K562 (cell line): ENCODE measurements at regions not wholly inside any gene's neighbourhood (a gene's known extent, or its start where the extent isn't known, plus 50 kb on each side); places are given as distances from the start of the nearest gene placed in this dataset.

Source experiments
- MAZ ChIP-seq, 2 experiments: fragments of 450-650 bp in 1 of 2; sonication (generic) in 1 of 2; formaldehyde crosslinking; IDR thresholded peaks in 1 of 2; conservative IDR thresholded peaks in 1 of 2; 2 replicates each; pipeline versions ENCODE4 v1.4.0 to v1.5.0; 2020; ENCODE audit warnings: mild to moderate bottlenecking in 1 of 2, missing genetic modification reagents in 1 of 2
- SPI1 ChIP-seq: IDR thresholded peaks from 2 replicates; pipeline ENCODE4 v1.6.1; 2011; ENCODE audit warnings: low read depth, low read length, control low read depth, borderline replicate concordance
- ZNF79 ChIP-seq: fragments of 250-450 bp; sonication (Bioruptor Pico); IDR thresholded peaks from 2 replicates; pipeline ENCODE4 v1.4.0; 2020; ENCODE audit warnings: low read depth, mild to moderate bottlenecking, moderate library complexity
- TF ChIP-seq, protein P1 (sequence below): fragments of 450-650 bp; formaldehyde crosslinking; IDR thresholded peaks from 2 replicates; pipeline ENCODE4 v1.4.0; 2020; ENCODE audit warnings: mild to moderate bottlenecking, moderate library complexity
- TF ChIP-seq, protein P2 (sequence below): fragments of 200-400 bp; formaldehyde crosslinking; IDR thresholded peaks from 2 replicates; pipeline ENCODE4 v1.6.1; 2017; ENCODE audit warnings: mild to moderate bottlenecking, low read depth, low read length, moderate library complexity
- TF ChIP-seq, protein P3 (sequence below): sonication (generic); formaldehyde crosslinking; IDR thresholded peaks from 2 replicates; pipeline ENCODE4 v1.8.1; 2023; ENCODE audit warnings: mild to moderate bottlenecking, missing genetic modification reagents
- TF ChIP-seq, protein P4 (sequence below): fragments of 450-650 bp; formaldehyde crosslinking; IDR thresholded peaks from 2 replicates; pipeline ENCODE4 v1.4.0; 2020; ENCODE audit warnings: mild to moderate bottlenecking, moderate library complexity
- TF ChIP-seq, protein P5 (sequence below): fragments of 450-650 bp; IDR thresholded peaks from 2 replicates; pipeline ENCODE4 v1.6.1; 2017; ENCODE audit warnings: mild to moderate bottlenecking, moderate library complexity

DNA sequence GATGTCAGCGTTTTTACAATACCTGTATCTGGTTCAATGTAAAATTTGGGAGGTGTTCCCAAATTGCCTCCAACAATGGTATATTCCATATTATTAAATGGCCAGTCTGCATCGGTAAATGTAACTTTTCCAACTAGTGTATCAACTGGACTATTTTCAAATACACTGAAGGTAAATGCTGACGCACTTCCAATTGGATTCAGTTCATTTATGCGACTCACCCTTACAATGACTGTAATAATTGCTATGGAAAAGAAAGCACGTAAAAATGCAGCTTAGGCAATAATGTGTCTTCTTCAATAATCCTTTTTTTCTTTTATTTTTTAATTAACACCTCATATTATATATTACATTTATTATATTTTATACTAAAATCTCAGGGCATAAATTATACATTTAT lies 209.1 kb downstream of the HGF start (continued):
- TF ChIP-seq, protein P1, sequence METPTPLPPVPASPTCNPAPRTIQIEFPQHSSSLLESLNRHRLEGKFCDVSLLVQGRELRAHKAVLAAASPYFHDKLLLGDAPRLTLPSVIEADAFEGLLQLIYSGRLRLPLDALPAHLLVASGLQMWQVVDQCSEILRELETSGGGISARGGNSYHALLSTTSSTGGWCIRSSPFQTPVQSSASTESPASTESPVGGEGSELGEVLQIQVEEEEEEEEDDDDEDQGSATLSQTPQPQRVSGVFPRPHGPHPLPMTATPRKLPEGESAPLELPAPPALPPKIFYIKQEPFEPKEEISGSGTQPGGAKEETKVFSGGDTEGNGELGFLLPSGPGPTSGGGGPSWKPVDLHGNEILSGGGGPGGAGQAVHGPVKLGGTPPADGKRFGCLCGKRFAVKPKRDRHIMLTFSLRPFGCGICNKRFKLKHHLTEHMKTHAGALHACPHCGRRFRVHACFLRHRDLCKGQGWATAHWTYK (CRISPR knock-in tag), result no peak
- TF ChIP-seq SPI1, result no peak
- TF ChIP-seq ZNF79 (CRISPR knock-in tag), result no peak
- TF ChIP-seq, protein P2, sequence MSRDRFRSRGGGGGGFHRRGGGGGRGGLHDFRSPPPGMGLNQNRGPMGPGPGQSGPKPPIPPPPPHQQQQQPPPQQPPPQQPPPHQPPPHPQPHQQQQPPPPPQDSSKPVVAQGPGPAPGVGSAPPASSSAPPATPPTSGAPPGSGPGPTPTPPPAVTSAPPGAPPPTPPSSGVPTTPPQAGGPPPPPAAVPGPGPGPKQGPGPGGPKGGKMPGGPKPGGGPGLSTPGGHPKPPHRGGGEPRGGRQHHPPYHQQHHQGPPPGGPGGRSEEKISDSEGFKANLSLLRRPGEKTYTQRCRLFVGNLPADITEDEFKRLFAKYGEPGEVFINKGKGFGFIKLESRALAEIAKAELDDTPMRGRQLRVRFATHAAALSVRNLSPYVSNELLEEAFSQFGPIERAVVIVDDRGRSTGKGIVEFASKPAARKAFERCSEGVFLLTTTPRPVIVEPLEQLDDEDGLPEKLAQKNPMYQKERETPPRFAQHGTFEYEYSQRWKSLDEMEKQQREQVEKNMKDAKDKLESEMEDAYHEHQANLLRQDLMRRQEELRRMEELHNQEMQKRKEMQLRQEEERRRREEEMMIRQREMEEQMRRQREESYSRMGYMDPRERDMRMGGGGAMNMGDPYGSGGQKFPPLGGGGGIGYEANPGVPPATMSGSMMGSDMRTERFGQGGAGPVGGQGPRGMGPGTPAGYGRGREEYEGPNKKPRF, result no peak
- TF ChIP-seq, protein P3, sequence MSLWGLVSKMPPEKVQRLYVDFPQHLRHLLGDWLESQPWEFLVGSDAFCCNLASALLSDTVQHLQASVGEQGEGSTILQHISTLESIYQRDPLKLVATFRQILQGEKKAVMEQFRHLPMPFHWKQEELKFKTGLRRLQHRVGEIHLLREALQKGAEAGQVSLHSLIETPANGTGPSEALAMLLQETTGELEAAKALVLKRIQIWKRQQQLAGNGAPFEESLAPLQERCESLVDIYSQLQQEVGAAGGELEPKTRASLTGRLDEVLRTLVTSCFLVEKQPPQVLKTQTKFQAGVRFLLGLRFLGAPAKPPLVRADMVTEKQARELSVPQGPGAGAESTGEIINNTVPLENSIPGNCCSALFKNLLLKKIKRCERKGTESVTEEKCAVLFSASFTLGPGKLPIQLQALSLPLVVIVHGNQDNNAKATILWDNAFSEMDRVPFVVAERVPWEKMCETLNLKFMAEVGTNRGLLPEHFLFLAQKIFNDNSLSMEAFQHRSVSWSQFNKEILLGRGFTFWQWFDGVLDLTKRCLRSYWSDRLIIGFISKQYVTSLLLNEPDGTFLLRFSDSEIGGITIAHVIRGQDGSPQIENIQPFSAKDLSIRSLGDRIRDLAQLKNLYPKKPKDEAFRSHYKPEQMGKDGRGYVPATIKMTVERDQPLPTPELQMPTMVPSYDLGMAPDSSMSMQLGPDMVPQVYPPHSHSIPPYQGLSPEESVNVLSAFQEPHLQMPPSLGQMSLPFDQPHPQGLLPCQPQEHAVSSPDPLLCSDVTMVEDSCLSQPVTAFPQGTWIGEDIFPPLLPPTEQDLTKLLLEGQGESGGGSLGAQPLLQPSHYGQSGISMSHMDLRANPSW (CRISPR knock-in tag), result no peak
- TF ChIP-seq, protein P4, sequence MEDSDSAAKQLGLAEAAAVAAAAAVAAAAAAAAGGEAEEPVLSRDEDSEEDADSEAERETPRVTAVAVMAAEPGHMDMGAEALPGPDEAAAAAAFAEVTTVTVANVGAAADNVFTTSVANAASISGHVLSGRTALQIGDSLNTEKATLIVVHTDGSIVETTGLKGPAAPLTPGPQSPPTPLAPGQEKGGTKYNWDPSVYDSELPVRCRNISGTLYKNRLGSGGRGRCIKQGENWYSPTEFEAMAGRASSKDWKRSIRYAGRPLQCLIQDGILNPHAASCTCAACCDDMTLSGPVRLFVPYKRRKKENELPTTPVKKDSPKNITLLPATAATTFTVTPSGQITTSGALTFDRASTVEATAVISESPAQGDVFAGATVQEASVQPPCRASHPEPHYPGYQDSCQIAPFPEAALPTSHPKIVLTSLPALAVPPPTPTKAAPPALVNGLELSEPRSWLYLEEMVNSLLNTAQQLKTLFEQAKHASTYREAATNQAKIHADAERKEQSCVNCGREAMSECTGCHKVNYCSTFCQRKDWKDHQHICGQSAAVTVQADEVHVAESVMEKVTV, result no peak
- no peak for TF ChIP-seq MAZ (CRISPR knock-in tag; conservative IDR thresholded peaks at IDR 0.05 in 1 of 2, IDR thresholded peaks at IDR 0.05 in 1 of 2)
- TF ChIP-seq, protein P5, sequence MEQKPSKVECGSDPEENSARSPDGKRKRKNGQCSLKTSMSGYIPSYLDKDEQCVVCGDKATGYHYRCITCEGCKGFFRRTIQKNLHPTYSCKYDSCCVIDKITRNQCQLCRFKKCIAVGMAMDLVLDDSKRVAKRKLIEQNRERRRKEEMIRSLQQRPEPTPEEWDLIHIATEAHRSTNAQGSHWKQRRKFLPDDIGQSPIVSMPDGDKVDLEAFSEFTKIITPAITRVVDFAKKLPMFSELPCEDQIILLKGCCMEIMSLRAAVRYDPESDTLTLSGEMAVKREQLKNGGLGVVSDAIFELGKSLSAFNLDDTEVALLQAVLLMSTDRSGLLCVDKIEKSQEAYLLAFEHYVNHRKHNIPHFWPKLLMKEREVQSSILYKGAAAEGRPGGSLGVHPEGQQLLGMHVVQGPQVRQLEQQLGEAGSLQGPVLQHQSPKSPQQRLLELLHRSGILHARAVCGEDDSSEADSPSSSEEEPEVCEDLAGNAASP, result no peak
